NOMO-1 (cell line): ENCODE measurements at regions not wholly inside any gene's neighbourhood (a gene's known extent, or its start where the extent isn't known, plus 50 kb on each side); places are given as distances from the start of the nearest gene placed in this dataset.
A peak's percentile ranks its signal among the peaks of the same experiment; 100 is the strongest.
"Not testable (repeated sequence)": the region's sequence is repeated elsewhere in the genome, so short reads cannot be mapped to it uniquely, and the experiment has no call there.

ENCODE experiments used
- DNase-seq, 2 experiments: peaks; one replicate each; lab custom pipeline; 2025; ENCODE audit not compliant: unreplicated experiment in 2 of 2; lab: John Stamatoyannopoulos, UW

DNA sequence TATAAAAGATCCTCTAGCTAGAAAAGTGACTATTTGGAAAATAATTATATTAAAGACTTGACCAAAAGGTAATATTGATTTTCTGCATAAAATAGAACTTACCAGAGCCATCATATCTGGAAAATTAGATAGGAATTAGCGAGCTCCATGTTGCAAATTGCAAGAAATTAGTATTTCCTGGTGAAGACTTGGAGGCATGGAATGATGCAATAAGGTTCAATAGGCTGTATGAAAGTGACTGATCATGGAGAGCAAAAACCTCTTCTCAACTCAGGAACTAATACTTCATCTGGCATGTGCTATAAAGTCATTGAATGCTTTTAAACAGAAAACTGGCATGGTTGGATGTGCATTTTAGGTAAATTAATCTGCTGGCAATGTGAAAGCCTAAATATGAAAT is 66.3 kb upstream of the UFM1 start:
- no peak for DNase-seq

DNA sequence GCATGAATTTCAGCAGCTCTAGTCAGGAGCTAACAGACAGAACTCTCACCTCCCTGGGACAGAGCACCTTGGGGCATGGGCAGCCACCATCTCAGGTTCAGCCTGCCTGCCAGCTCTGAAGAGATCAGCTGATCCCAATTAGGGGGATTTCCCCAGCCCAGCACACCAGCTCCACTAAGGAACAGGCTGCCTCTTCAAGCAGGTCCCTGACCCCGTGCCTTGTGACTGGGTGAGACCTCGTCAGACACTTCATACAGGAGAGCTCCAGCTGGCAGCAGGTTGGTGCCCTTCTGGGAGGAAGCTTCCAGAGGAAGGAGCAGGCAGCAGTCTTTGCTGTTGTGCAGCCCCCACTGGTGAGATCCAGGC is 84.5 kb upstream of the UFM1 start:
- DNase-seq: no peak

DNA sequence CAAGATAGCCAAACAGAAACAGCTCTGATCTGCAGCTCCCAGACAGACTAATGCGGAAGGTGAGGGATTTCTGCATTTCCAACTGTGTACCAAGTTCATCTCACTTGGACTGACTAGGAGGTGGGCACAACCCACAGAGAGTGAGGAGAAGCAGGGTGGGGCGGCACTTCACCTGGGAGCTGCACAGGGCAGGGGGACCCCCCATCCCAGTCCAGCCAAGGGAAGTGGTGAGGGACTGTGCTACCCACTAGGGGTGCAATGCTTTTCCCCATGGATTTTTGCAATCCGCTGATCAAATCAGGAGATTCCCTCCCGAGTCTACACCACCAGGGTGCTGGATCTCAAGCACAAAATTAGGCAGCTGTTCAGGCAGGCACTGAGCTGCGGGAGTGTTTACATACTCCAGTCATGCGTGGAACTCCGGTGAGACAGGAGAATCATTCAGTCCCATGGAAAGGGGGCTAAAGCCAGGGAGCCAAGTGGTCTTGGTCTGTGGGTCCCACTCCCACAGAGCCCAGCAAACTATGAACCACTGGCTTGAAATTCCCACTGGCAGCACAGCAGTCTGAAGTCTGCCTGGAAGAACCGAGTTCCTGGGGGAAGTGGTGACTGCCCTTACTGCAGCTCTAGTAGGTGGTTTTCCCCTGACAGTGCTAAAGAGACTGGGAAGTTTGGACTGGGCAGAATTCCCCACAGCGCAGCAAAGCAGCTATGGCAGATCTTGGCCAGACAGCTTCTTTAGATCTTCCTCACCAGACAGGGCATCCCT is 85.1 kb upstream of the UFM1 start:
- no peak for DNase-seq

DNA sequence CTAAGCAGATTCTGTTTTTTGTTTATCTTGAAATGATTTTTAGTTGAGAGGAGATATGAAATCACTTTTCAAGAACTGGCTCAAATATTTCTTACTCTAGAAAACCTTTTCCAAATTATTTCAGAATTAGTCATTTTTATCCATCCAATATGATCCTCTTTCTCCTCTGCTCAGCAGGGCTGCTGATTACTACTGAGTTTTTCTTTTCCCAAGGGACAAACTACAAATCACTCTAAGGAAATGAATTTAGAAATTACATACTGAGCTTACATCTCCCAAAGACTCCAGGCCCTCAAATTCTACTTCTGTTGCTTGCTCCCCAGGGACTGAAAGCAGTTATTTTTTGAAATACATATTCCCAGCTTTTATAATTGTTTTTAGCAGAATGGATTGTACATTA is 87.4 kb upstream of the UFM1 start:
- no peak for DNase-seq

GRCh38 chr13:38255600-38255999 is 94.1 kb upstream of the UFM1 start:
- DNase-seq: no peak

DNA sequence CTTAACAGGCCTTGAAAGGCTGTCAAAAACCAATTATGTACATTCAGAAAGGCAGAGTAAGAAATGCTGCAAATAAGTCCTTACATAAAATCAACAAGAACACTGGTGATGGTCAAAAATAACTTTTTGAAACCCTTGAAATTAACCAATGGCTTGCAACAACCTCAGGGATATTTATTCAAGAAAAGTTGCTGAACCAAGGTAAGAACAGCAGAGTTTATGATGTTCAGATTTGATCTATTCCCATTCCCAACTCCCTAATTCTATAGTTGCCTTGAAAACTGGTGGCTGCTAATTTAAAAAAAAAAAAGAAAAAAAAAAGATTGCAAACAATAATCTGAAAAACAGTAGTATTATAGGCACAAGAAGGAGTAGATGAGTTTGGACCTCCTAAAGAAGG is 109.8 kb upstream of the UFM1 start:
- no peak for DNase-seq

DNA sequence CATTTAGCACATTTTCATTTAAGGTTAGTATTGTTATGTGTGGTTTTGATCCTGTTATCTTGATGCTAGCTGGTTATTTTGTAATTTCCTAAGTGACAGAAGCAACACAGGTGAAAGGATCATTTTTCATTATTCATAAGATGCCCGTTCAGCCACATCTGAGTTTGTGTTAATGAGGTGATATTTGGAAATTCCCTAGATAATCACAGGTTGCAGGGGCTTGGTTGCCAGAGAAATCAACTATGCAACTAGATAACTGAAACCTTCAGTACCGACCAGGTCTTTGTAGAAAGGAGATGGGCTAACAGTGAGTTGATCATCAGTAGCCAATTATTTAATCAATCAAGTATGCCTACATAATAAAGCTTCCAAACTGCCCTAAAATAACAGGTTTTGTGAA is 121.3 kb upstream of the UFM1 start:
- no peak for DNase-seq

DNA sequence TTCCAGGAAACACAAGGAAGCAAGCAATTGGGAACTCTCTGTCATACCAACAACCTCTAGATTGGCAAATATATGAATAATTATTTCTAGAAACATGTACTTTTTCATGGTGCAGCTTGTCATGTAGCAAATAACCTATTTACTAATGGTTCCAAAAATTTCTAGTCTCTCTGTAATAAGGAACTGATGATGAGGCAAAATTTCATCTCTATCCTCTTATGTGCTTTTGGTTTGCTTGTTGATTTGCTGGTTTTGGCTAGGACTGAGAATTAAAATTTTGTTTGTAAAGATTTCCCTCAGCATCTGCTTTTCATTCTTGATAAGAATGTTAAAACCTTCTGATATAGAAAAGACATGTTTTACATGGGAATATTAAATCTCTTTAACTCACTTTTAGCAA is 123.2 kb upstream of the UFM1 start:
- no peak for DNase-seq

- no peak for DNase-seq
These were observed 126.6 kb upstream of the UFM1 start for GRCh38 chr13:38223089-38223488.

DNA sequence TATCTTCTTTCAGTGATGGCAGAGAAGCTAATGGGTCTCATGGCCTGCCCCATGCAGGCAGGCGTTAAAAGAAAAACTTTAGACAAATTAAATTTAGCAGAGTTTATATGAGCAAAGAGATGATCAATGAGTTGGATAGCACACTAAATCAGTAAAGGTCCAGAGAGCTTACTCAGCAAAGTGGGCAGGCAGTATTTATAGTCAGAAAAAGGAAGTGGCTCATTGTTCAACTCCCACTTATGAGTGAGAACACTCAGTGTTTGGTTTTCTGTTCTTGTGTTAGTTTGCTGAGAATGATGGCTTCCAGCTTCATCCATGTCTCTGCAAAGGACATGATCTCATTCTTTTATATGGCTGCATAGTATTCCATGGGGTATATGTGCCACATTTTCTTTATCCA is 128.5 kb upstream of the UFM1 start:
- DNase-seq: not testable (repeated sequence)

GRCh38 chr13:38216181-38216580 is 133.5 kb upstream of the UFM1 start:
- no peak for DNase-seq

DNA sequence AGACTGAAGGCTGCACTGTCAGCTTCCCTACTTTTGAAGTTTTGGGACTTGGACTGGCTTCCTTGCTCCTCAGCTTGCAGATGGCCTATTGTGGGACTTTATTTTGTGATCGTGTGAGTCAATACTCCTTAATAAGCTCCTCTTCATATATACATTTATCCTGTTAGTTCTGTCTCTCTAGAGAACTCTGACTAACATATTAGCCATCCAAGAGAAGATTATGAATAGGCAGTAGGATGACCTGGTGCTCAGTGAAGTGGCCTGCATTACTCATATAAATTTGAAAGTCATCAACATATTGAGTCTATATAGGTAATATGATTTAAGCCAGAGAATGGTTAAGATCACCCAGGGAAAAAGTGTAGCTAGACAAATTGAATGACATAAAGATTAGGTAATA is 136.3 kb upstream of the UFM1 start:
- DNase-seq: no peak

DNA sequence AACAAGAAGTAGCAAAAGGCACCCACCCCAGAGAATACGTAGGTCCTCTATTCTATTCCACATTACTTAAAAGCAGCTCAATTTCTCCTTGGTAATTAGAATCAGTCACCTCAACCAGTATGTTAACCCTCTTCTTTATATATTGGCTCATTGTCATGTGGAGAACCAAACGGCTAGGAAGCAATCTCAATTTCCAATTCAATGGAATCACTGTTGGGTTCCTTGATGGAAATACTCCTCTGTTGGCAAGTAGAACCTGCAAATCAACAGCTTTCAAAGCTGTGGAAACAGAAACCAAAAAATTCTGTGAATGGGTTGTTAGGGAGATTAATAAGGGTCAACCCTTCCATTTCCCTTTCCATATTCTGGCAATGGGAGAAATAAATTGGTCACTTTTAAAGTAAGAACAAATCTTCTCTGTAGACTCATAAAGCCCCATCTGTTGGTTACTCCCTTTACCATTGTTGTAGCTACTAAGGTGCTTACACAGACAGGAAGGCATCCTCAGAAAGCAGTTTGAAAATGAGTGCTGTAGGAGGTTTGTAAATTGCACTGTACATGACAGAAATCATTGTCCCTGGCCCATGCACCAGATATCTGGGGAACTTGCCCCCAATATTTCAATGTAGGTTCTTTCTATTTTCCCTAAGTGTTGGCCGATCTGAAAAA is 138.6 kb upstream of the UFM1 start:
- no peak for DNase-seq

- no peak for DNase-seq
These were observed 145.1 kb upstream of the UFM1 start for GRCh38 chr13:38204556-38204955.

DNA sequence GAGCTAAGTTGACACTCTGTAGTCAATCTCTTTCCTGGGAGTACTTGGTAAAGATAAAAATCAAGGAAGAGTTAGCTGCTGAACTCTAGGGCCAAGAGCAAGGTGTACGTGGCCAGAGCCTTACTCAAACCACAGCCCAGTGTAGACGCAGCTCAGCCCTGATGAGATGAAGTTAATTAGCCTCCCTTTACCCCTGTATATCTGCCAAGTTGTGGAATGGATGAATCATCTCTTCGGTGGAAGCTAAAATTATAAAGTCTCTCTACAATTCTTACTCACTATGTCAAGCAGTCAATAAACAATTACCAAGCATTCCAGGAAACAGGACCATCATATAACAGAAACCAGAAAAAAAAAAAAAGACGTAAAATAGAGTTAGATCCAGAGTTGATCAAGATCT is 146.9 kb upstream of the UFM1 start:
- no peak for DNase-seq

DNA sequence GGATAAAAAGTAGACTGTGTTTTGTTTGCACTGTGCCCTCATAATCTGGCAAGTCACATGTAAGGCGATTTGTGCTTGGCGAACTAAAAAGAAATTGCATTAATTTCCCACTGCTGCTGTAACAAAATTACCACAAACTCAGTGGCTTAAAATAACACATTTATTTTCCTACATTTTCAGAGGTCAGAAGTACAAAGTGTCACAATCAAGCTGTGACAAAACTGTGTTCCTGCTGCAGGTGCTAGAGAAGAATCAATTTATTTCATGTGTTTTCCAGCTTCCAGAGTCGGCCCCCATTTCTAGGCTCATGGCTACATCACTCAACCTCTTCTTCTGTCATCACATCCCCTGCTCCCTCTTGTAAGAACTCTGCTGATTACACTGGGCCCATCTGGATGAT is 158.6 kb upstream of the UFM1 start:
- no peak for DNase-seq

DNA sequence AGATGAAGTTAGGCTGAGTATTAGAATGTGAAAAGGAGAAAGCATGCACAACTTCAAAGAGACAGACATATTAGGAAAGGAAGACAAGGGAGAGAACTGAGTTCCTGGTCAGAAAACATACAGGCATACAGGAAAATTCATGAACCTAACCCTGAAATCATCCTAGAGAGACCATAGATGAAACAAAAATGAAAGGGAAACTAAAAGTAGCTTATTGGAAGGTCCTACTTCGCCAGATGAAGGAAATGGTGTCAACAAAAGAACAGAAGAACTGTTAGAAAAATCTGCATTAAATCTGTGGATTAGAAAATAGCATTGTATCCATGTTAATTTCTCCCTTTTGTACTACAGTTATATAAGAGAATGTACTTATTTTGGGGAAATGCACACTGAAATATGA is 169.0 kb upstream of the UFM1 start:
- peak in 1 of 2 experiments; percentile 11 for DNase-seq

DNA sequence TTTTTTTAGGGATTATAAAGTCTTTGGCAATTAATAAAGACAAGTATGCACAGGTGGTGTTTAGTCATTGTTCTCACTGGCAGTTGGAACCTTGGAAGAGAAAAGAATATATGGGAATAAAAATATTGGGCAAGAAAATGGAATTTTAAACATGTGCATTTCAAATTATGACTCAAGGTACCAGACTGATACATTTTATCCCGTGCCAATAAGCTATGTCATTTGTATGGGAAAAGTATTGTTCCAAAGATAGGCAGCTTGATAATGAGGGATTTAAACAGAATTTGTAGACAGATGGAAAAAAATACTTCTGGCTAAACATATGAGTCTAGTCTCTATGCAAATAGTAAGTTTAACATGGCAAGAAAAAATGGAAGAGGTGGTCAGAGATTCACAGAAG is 169.5 kb upstream of the UFM1 start:
- no peak for DNase-seq

GRCh38 chr13:38176664-38177063 is 173.0 kb upstream of the UFM1 start:
- DNase-seq: no peak

- DNase-seq: no peak
These were observed 176.2 kb upstream of the UFM1 start for GRCh38 chr13:38173403-38173802.

- DNase-seq: peak; percentile 59 to 88
These were observed 182.4 kb upstream of the UFM1 start for GRCh38 chr13:38167164-38167822.

GRCh38 chr13:38166116-38166515 is 183.5 kb upstream of the UFM1 start:
- no peak for DNase-seq
